ENCODE measurements at regions not wholly inside any gene's neighbourhood (a gene's known extent, or its start where the extent isn't known, plus 50 kb on each side); places are given as distances from the start of the nearest gene placed in this dataset.

- TF ChIP-seq CTCF (conservative IDR thresholded peaks at IDR 0.05 in 1 of 2, IDR thresholded peaks at IDR 0.05 in 1 of 2; ENCODE audit: extremely low read depth in 1 of 2, insufficient read depth in 1 of 2, low read depth in 1 of 2, low read length in 2 of 2) (no peak), EZH2 (IDR thresholded peaks at IDR 0.05; ENCODE audit: borderline replicate concordance, low read length) (no peak)
Measured at GRCh38 chr7:83806538-83806937, 157.6 kb upstream of the SEMA3E start.

All from mammary epithelial cell (primary cell).